ENCODE measurements at regions not wholly inside any gene's neighbourhood (a gene's known extent, or its start where the extent isn't known, plus 50 kb on each side); places are given as distances from the start of the nearest gene placed in this dataset.

- TF ChIP-seq SUZ12 (IDR thresholded peaks at IDR 0.05) (no peak), TARDBP (IDR thresholded peaks at IDR 0.05) (no peak), HDGF (IDR thresholded peaks at IDR 0.05; ENCODE audit: borderline replicate concordance) (no peak), FOXM1 (IDR thresholded peaks at IDR 0.05; ENCODE audit: borderline replicate concordance) (no peak), NFRKB (IDR thresholded peaks at IDR 0.05) (no peak), SP1 (IDR thresholded peaks at IDR 0.05) (no peak), LEF1 (IDR thresholded peaks at IDR 0.05; ENCODE audit: borderline replicate concordance) (no peak), ZNF384 (IDR thresholded peaks at IDR 0.05) (no peak), BHLHE40 (IDR thresholded peaks at IDR 0.05; ENCODE audit: borderline replicate concordance) (no peak)
These were observed 68.0 kb upstream of the MAF start for GRCh38 chr16:79668502-79668901.
